ENCODE measurements at regions not wholly inside any gene's neighbourhood (a gene's known extent, or its start where the extent isn't known, plus 50 kb on each side); places are given as distances from the start of the nearest gene placed in this dataset.

- TF ChIP-seq CTCF (IDR thresholded peaks at IDR 0.05) (no peak), POLR2AphosphoS5 (IDR thresholded peaks at IDR 0.05) (no peak), POLR2A (IDR thresholded peaks at IDR 0.05) (no peak)
- Histone ChIP-seq H3K9me3 (no peaks in the 10 kb centered on the region), H3K27me3 (replicated peaks; ENCODE audit: insufficient read depth) (no peaks in the 10 kb centered on the region), H3K4me1 (replicated peaks) (no peaks in the 10 kb centered on the region), H3K4me3 (no peak overlapping the region), H3K36me3 (no peaks in the 10 kb centered on the region), H3K27ac (no peak overlapping the region)
- intact Hi-C loops (cut with DNase I) = no loop called here
- DNase-seq (ENCODE audit: low spot score) = no peak
- WGBS = 96% methylated on average over 7 of the region's 7 CpGs
These were observed 200.1 kb downstream of the CXCL12 start for GRCh38 chr10:44184633-44185314.

GRCh38 chr10:44183667-44184632 lies 200.9 kb downstream of the CXCL12 start:
- H3K4me1 ChIP-seq (replicated peaks) = no peaks in the 10 kb centered on the region
- H3K27ac ChIP-seq = no peak overlapping the region
- TF ChIP-seq POLR2A (IDR thresholded peaks at IDR 0.05) (no peak), CTCF (IDR thresholded peaks at IDR 0.05) (no peak), POLR2AphosphoS5 (IDR thresholded peaks at IDR 0.05) (no peak)
- H3K36me3 ChIP-seq = no peaks in the 10 kb centered on the region
- intact Hi-C loops (cut with DNase I) = no loop called here
- DNase-seq (ENCODE audit: low spot score) = no peak
- H3K9me3 ChIP-seq = no peaks in the 10 kb centered on the region
- 83% methylated on average over 8 of the region's 8 CpGs for WGBS
- no peak overlapping the region for H3K4me3 ChIP-seq
- no peaks in the 10 kb centered on the region for H3K27me3 ChIP-seq (replicated peaks; ENCODE audit: insufficient read depth)

- no peak for TF ChIP-seq CTCF (IDR thresholded peaks at IDR 0.05)
- TF ChIP-seq POLR2AphosphoS5 (IDR thresholded peaks at IDR 0.05) = no peak
- no peak for TF ChIP-seq POLR2A (IDR thresholded peaks at IDR 0.05)
- intact Hi-C loops (cut with DNase I) = no loop called here
- Histone ChIP-seq H3K27ac (no peak overlapping the region), H3K4me3 (no peak overlapping the region), H3K4me1 (replicated peaks) (no peaks in the 10 kb centered on the region), H3K9me3 (no peaks in the 10 kb centered on the region), H3K36me3 (no peaks in the 10 kb centered on the region), H3K27me3 (replicated peaks; ENCODE audit: insufficient read depth) (no peaks in the 10 kb centered on the region)
- WGBS = 29% methylated on average over 2 of the region's 2 CpGs
- no peak for DNase-seq (ENCODE audit: low spot score)
These were observed 202.0 kb downstream of the CXCL12 start for GRCh38 chr10:44182909-44183308.

- no peak overlapping the region for H3K27ac ChIP-seq
- DNase-seq (ENCODE audit: low spot score) = no peak
- TF ChIP-seq POLR2A (IDR thresholded peaks at IDR 0.05) (no peak), CTCF (IDR thresholded peaks at IDR 0.05) (no peak), POLR2AphosphoS5 (IDR thresholded peaks at IDR 0.05) (no peak)
- H3K36me3 ChIP-seq = no peaks in the 10 kb centered on the region
- H3K27me3 ChIP-seq (replicated peaks; ENCODE audit: insufficient read depth) = no peaks in the 10 kb centered on the region
- no peak overlapping the region for H3K4me3 ChIP-seq
- H3K9me3 ChIP-seq = no peaks in the 10 kb centered on the region
- 54% methylated on average over 10 of the region's 10 CpGs for WGBS
- no peaks in the 10 kb centered on the region for H3K4me1 ChIP-seq (replicated peaks)
- intact Hi-C loops (cut with DNase I) = no loop called here
These were observed 204.4 kb downstream of the CXCL12 start for GRCh38 chr10:44180321-44181168.
